ENCODE measurements at regions not wholly inside any gene's neighbourhood (a gene's known extent, or its start where the extent isn't known, plus 50 kb on each side); places are given as distances from the start of the nearest gene placed in this dataset.
"Not testable (repeated sequence)": the region's sequence is repeated elsewhere in the genome, so short reads cannot be mapped to it uniquely, and the experiment has no call there.

DNA sequence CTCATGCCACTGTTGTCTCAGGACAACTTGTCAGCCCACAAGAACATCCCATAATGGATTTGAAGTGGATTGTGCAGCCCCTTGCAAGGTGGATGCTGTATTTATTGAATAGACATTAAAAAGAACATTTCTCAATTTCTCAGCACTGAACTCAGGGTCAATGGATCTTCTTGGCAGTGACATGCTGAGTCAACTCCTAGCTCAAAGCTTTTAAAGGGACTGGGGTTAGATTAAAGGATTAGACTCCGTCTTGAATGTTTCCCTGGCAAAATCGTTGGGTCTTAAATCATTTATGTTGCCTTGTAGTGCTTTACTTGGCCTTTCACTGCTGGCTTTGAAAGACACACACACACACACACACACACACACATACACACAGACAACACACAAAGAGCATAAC is 221.6 kb upstream of the PBX1 start:
- DNase-seq: no peak

DNA sequence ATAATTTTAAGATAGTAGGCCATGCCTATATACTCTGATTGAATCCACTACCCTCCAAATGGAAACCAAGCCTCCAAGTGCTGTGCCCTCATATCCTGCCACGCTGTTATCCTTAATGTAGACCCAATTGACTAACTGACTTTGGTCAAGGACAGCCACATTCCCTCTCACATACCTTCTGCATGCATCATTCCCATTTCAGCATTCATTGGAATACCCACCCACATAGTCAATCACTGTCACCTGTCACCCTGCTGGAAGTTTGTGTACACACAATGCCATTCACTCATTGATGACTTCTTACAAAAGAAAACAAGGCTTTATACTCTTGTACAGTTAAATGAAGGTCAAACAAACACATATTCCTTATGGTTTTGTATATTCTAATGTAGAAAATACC is 221.1 kb upstream of the PBX1 start:
- DNase-seq: no peak

DNA sequence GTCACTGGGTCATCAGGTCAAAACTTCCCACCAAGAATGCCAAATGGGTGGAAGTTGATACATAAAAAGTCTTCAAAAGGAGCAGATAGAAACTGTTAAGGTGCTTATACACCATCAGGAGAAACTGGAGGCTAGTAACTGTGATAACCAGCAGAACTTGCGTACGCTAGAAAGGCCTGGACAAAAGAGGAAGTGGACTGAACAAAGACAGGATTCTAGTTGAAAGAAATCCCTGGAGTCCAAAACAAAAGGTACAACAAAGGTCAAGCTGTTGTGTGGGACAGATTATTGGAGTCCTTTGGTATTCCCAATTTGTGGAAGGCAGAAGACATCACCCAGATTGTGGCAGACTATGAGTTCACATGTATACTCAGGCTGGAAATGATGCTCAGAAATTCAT is 215.8 kb upstream of the PBX1 start:
- DNase-seq: no peak

DNA sequence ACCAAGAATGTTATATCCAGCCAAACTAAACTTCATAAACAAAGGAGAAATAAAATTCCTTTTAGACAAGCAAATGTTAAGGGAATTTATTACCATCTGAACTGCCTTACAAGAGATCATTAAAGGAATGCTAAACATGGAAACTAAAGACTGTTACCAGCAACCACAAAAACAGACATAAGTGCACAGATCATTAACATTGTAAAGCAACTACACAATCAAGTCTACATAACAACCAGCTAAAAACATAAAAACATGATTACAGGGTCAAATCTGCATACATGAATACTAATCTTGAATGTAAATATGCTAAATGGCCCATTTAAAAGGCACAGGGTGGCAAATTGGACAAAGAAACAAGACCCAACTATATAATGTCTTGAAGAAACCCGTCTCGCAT is 211.0 kb upstream of the PBX1 start:
- no peak for DNase-seq

DNA sequence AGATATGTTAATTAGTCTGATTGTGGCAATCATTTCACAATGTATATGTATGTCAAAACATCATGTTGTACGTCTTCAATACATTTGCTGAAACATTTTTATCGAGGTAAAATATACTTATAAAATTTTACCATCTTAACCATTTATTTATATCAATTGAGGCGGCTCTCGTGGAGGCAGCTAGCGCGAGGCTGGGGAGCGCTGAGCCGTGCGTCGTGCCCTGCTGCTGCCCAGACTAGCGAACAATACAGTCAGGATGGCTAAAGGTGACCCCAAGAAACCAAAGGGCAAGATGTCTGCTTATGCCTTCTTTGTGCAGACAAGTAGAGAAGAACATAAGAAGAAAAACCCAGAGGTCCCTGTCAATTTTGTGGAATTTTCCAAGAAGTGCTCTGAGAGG is 202.5 kb upstream of the PBX1 start:
- DNase-seq: no peak

DNA sequence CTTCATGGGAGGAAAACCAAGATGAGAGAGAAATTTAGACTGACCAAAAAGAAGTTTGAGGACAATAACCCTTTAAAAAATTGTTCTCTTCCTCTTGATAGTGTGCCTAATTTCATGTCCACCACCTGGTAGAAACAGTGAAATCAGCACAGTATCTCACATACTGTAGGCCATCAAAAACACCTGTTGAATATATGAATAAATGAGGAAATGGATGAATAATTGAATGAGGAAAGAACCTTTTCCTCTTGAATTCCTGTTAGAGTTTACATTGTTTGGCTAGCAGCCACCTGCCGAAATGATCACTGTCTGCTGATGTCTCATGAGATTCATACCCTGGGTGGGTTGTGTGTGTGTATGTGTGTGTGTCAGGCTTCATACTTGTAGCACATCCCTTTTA is 198.7 kb upstream of the PBX1 start:
- no peak for DNase-seq

DNA sequence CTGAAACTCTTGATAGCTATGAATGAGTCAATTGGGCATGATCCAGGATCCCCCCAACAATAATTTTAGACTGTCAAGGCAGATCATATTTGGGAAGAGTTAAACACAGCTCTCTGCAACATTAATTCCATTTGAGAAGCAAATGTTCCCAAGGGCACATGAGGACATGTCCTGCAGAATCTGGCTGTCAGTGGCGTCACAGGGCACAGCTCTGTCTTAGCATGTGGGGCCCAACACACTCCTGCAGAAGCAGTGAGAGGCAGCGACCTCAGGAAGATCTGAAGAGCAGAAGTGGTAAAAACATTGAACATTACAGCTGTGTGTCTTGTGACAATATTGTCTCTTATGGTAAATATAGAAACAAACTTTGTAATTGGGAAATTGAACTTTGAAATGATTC is 197.1 kb upstream of the PBX1 start:
- no peak for DNase-seq

DNA sequence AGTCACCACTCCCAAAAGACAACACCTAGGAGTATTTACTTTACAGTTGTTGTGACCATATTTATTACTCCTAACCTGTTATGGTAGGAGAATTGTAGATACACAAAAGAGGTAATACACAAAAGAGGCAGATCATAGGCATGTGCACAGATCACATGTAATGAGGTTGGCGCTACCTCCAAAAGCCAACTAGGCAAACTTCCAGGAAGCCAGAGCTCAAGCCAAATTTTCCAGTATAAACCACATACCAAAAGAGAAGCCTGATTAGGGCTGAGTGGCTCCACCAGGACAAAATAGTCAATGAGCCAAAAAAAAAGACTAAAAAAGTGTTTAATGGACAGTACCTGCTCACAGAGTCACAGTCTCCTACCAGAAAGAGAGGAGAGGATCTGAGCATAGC is 195.0 kb upstream of the PBX1 start:
- no peak for DNase-seq

DNA sequence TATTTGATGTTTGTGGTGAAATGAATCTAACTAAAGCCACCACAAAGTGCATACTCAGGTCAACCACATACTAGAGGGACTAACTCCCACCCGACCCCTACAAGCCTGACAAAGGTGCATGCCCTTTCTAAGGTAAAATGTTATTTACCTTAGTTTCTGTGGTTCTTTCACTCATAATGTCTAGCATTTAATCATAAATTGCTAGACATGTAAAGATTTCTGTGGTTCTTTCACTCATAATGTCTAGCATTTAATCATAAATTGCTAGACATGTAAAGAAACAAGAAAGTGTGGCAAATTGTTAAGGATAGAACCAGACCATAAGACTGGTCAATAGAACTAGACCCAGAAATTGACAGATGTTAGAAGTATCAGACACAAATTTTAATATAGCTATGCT is 193.0 kb upstream of the PBX1 start:
- DNase-seq: no peak

DNA sequence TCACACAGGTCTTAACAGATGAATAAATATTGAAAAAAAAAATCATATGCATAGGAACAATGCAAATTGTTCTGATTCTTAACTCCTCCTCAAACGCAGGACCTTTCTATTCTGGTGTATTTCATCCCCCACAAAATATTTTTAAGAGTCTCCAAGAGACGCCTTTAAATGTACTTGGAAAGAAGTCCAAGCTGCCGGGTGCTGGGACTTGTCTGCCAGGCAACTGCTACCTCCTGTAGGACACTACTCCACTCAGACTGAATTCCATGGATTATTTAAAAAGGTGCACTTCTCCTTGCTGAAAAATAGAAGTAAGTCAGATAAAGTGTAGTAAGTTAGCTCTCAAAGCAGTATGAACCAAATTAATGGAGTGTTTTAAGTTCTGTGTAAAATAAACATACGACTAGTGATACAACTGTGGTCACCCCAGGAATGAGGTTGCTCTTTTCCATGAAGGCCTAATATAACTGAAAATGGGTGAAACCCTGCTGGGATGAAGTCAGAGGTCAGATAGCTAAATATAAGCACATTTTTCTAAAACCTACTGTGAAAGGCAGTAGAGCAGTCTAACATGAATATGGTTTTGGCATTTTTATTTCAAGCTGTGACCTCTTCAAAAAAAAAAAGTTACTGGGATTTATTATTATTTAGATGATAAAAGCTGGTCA is 189.2 kb upstream of the PBX1 start:
- DNase-seq: no peak

DNA sequence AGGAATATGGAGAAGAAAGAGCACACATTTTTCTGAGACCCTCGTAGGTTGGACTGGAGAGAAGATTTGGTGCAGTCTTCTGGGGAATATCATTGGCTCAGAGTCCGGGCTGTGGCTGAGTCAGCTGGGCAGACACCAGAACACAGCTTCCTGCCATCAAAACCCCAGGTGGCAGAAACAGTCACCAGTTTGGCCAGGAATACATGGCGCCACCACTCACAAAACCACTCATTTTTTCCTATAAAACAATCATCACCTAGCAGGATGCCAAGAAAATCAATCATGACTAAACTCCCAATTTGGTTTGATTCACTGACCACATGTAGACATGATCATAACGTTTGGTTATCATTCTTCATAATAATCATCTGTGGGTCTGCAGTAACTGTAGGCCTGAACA is 178.1 kb upstream of the PBX1 start:
- DNase-seq: no peak

DNA sequence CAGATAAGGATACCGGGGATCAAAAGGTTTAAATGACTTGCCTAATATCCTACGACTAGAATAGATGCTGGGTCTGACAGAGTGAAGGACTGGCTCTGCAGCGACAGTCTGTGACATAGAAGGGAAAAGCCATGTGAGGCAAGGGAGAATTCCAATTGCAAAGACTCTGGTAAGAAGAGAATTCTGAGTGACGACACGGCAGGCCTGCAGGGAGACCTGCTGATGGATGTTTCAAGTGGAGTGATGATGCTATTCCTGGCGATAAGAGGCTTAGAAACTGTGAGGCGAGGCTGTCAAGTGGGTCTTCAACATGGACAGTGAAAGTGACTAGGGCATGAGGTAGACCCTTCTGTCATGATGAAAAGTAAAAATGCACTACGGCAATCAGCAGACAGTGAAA is 176.6 kb upstream of the PBX1 start:
- no peak for DNase-seq

DNA sequence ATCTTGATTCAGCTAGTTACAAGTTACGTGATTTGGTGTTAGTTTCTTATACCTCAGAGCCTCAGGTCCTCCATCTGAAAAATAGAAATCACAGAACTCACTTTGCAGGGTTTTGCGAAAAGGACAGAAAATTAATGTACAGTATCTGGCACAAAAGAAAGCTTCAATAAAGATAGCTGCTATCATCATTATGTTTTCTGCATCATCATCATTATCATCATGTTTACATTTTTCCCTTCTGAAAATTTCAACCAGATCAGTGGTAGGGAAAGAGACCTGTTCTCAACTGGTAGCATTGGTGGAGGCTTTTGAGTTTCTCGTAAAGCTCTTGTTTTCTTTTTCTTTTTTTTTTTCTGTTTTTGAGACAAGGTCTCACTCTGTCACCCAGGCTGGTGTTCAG is 174.7 kb upstream of the PBX1 start:
- DNase-seq: no peak

DNA sequence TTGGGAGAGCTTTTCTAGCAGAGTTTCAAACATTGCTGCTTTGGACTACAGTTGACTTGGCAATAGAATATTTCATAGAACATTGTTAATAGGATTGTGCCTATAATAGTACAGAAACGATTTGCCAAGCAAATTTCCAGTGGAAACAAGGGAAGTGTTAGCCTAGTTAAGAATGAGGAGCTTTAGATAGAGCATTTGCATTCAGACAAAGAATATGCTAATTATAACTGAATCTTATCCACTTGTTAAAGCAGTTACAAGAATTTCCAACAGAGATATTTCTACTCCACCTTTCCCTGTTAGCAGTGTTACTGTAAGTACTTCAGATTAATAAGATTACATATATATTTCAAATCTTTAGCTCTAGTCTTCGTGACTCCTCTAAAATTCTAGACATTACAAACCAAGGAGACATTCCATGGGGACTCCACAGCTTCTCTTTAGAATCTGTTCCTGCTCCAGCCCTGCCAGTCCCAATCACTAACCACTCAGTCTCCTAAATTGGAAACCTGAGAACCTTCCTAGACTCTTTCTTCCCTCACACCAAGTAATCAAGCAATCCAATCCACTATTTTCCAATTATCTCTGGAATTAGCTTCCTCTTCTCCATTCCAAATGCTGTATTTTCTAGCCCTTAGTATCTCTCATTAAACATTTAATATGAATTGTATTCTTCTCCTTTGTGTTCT is 141.8 kb upstream of the PBX1 start:
- DNase-seq: no peak

DNA sequence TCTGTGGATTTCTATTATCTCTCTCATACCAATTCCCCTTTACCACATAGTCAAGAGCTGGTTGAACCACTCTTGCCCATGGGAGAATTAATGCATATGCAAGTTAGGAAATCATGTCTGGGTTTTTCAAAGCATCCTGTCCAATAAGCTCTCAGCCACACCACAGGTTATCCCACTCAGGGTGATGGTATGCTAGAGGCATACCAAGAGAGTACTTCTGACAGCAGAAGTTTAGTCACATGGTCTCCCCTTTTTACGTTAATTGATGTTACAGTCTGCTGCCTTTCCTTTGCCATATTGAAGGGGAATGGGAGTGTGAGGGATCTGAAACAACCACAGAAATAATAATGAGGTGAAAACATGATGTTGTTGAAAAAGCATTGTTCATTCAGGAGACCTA is 135.8 kb upstream of the PBX1 start:
- no peak for DNase-seq

DNA sequence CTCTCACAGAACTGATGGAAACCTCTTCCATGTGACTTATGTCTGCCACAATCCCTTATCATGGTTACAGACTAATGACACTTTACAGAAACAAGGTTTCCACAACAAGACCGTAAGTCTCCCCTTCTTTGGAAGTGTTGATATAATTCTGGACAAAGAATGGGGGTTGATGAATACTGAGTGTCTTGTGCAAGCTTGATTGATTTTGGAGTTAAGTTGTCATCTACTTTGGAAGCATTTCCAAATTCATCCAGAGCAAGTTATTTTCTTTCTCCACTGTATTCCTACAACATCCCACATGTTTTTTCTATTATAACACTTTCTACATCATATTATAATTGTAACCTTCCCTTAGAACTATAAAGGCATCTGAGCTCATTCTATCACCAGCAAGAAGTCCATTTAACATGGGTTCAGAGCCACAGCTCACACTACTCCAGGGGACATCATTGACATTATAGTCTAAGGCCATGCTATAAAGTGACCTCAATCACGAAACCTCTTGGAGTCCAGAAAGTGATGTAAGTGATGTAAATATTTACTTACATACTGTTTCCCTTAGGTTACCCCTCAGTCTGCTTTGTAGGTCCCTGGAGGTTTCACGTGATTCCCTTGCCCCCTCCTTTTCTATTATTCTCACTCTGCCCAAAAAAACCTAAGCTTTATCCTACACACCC is 125.7 kb upstream of the PBX1 start:
- DNase-seq: no peak

DNA sequence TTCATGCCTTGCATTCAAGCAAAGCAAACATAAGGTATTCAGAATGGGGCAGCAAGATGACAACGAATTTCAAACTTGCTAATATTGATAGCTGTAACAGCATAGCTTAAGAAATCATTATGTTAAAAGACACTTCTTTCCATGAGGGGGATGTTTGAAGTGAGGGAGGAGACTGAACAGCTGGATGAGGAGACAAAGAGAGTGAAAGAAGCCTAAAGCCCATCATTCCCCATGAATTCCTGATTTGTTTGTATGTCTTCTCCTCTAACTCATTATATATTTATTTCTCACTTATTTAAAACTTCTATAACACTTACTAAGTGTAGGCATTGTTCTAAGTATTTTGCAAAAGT is 125.2 kb upstream of the PBX1 start:
- DNase-seq: no peak

DNA sequence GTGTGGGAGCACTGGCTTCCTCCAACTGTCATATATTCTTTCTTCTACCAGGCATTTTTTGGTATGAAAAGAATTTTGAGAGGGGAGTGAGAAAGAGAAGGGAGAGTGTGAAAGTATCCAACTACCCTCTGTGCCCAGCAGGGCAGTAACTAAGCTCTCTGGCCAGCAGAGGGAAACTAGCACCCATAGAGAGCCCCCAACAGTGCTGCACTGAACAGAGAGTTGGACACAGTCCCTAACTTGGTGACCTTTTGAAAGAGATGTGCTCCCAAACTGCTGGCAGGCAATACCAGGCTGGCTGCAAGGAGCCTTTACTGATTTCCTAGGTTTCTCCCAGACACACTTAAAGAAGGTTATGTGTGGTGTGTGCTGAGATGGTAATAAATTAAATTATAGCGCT is 118.8 kb upstream of the PBX1 start:
- no peak for DNase-seq

DNA sequence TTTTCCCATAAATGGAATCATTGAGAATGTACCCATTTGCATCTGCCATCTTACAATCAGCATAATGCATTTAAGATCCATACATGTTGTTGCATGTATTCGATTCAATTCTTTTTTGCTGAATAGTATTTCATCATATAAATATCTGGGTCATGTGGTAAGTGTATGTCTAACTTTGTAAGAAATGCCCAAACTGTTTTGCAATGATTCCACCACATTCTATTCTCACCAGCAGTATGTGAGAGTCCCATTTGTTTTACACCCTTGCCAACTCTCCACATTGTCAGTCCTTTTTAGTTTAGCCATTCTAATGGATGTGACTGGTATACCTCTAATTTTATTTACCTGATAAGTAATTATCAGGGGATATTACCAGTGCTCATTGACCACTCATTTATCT is 115.8 kb upstream of the PBX1 start:
- DNase-seq: no peak

DNA sequence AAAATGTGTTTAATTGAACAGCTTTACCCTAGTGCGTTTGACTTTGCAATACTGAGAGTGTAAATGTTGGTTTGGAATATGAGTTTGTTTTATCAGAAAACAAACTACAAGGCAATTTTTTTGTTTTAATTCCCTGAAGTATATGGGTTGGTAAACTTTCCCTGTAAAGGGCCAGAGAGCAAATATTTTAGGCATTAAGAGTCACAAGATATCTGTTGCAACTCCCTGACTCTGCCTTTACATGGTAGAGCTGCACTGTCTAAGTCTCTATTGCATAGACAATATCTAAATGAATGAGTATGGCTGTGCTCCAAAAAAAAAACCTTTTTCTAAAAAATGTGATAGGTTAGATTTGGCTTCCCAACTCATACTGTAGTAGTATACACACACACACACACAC is 115.1 kb upstream of the PBX1 start:
- no peak for DNase-seq

DNA sequence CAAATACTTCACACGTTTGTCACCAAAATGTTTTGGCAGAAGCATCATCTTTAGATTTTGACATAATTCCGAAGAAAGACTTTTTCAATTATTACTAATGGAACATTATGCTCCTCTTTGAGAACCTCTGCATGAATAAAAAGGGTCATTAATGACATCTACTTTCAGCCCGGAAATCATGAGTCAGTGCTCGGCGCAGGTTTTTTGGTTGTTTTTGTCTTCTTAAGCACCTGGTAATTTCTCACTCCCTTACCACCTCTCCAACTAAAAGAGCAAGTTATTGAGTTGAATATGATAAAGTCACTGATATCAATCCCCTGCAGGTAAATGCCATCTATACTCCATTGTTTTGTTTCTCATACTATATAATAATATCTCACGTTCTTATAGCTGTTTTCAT is 113.0 kb upstream of the PBX1 start:
- no peak for DNase-seq

DNA sequence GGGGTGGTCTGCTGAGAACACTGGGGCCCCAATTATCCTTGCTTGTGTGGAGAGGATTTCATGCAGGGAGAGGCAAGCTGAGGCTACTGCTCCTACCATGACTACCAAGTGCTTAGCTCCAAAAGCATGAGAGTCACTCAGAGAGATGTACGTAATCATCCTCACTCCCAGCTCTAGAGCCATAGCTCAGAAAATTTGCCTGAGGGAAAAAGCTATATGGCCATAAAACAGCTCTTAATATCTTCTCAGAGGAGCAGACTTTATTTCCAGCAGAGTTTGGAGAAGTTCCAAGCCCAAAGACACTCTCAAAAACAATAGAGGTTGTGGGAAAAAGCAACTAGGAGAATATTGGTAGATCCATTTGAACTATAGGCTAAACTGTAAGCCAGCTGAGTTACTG is 106.4 kb upstream of the PBX1 start:
- DNase-seq: no peak

DNA sequence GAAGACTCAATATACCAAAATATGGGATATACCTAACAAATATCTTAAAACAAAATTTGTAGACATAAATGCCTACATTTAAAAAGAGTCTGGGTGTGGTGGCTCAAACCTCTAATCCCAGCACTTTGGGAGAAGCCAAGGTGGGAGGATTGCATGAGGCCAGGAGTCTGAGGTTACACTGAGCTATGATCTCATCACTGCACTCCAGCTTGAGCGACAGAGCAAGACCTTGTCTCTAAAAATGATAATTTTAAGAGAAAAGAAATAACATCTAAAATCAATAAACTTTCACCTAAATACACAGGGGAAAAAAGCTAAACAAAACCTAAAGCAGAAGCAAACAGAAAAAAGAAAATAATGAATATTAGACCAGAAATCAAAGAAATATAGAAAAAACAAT is 102.7 kb upstream of the PBX1 start:
- DNase-seq: no peak

DNA sequence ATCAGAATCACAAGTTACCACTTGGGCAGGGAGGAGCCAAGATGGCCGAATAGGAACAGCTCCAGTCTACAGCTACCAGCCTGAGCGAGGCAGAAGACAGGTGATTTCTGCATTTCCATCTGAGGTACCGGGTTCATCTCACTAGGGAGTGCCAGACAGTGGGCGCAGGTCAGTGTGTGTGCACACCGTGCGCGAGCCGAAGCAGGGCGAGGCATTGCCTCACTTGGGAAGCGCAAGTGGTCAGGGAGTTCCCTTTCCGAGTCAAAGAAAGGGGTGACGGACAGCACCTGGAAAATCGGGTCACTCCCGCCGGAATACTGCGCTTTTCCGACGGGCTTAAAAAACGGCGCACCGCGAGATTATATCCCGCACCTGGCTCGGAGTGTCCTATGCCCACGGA is 99.8 kb upstream of the PBX1 start:
- not testable (repeated sequence) for DNase-seq

DNA sequence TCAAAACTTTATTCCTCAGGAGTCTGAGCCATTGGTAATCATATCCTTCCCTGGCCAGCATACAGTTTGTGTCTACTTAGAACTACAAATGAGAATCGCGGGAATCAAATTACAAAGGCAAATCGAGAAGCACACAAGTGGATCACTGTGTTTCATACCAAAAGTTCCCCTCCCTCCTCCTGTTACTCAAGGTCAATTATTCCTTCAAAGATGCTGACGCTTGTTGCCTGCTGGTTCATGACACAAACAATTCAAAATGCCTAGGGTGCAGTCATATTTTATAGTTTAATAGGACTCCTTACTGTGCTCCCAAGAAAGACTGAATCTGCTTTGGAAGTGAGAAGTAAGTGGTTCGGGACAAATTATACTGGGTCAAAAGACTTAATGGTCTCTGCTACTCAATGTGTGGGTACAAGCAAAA is 93.0 kb upstream of the PBX1 start:
- DNase-seq: no peak

Data from CD4-positive, alpha-beta T cell treated with Interleukin-12 subunit alpha and Interleukin-12 subunit beta, for 1 hour (primary cell).